Stimulated activated memory B cell treated with anti-CD40 and anti-IgM and Interleukin-4, amounts not matched to agents 10 μg/mL and 1 μg/mL and 100 μg/mL, for 72 hours (primary cell): ENCODE measurements at regions not wholly inside any gene's neighbourhood (a gene's known extent, or its start where the extent isn't known, plus 50 kb on each side); places are given as distances from the start of the nearest gene placed in this dataset.

ENCODE experiments used
- ATAC-seq: fragments of 150-1000 bp; cut with Tn5 transposase; 2 replicates; pipeline ENCODE4 v1.10.0; 2021
- H3K27ac Mint-ChIP-seq: one replicate; pipeline ENCODE4 v1.8.0; 2022; ENCODE audit warnings: mild to moderate bottlenecking, mixed read lengths
- H3K27me3 Mint-ChIP-seq: one replicate; pipeline ENCODE4 v1.8.0; 2022; ENCODE audit warnings: mixed read lengths
- H3K36me3 Mint-ChIP-seq: one replicate; pipeline ENCODE4 v1.8.0; 2022; ENCODE audit warnings: mixed read lengths
- H3K4me1 Mint-ChIP-seq: one replicate; pipeline ENCODE4 v1.8.0; 2022; ENCODE audit warnings: mixed read lengths
- H3K4me3 Mint-ChIP-seq: one replicate; pipeline ENCODE4 v1.8.0; 2022; ENCODE audit warnings: mild to moderate bottlenecking, moderate library complexity, mixed read lengths
- H3K9me3 Mint-ChIP-seq: one replicate; pipeline ENCODE4 v1.8.0; 2022; ENCODE audit warnings: mixed read lengths

DNA sequence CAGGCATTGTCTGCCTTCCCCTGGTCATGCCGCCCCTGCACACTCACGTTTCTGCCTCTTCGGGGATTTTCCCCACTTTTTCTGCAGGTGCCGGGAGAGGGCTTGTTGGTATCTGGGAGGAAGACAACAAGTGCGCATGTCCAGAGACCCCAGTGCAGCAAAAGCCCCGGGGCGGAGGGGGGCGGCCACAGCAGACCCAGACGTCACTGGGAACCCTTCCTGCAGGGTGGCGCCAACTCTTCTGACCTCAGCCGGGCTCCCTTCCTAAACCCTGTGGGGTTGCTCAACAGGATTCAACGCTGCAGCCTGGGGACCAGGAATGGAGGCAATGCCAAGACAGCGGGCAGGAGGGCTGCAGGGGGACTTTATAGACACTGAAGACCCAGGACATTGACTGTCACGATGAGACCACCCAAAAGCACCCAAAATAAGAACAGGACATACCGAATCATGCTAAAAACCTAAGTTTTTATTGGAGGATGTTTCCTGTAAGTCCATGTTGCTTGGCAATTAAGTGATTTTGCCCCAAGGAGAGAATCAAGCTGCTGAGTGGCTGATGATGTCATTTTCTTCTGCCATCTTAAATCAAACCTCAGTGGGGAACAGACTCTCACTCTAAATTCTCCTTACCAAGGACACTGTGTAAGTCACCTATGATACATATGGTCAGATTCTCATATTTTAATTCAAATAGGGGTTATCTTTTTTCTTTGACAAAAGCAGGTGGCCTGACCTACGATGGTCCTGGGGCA, 62.9 kb upstream of the SIMC1 start:
- Mint-ChIP-seq H3K27me3 (peaks cover 69% of the 10 kb centered on the region), H3K27ac (no peak overlapping the region), H3K36me3 (no peaks in the 10 kb centered on the region), H3K4me1 (no peaks in the 10 kb centered on the region), H3K4me3 (no peak overlapping the region), H3K9me3 (peaks cover 5% of the 10 kb centered on the region)
- ATAC-seq = no peak

DNA sequence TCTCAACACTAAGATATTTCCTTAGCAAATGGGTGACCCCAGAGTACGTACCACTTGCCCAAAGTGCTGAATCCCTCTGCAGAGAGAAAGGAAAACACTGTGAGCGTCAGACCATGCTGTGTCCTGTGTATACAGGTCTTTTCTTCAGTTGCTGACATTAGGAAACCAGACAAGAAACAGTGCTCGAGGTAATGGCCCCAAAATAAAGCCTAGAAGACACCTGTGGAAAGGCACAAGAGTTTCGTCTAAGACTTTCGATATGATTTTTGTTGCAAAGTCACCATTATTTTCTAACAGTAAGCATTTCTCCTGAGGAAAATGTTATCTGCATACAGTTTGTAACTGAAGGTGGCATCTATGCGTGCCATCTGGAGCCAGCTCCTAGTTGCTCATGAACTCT, 62.0 kb upstream of the SIMC1 start:
- Mint-ChIP-seq H3K4me3 (no peak overlapping the region), H3K36me3 (no peaks in the 10 kb centered on the region), H3K27me3 (peaks cover 75% of the 10 kb centered on the region), H3K9me3 (peaks cover 5% of the 10 kb centered on the region), H3K4me1 (no peaks in the 10 kb centered on the region), H3K27ac (no peak overlapping the region)
- no peak for ATAC-seq

- peaks cover 5% of the 10 kb centered on the region for H3K9me3 Mint-ChIP-seq
- peaks cover 69% of the 10 kb centered on the region for H3K27me3 Mint-ChIP-seq
- no peaks in the 10 kb centered on the region for H3K36me3 Mint-ChIP-seq
Measured at GRCh38 chr5:176178789-176179188, 59.4 kb upstream of the SIMC1 start.

GRCh38 chr5:176180339-176180738, 57.9 kb upstream of the SIMC1 start:
- Mint-ChIP-seq H3K27me3 (peaks cover 57% of the 10 kb centered on the region), H3K36me3 (no peaks in the 10 kb centered on the region), H3K9me3 (peaks cover 5% of the 10 kb centered on the region), H3K4me3 (no peak overlapping the region), H3K4me1 (no peaks in the 10 kb centered on the region), H3K27ac (no peak overlapping the region)
- ATAC-seq = no peak

More at GRCh38 chr5:176178789-176179188, 59.4 kb upstream of the SIMC1 start:
- no peak for ATAC-seq
- Mint-ChIP-seq H3K4me1 (no peaks in the 10 kb centered on the region), H3K27ac (no peak overlapping the region), H3K4me3 (no peak overlapping the region)

DNA sequence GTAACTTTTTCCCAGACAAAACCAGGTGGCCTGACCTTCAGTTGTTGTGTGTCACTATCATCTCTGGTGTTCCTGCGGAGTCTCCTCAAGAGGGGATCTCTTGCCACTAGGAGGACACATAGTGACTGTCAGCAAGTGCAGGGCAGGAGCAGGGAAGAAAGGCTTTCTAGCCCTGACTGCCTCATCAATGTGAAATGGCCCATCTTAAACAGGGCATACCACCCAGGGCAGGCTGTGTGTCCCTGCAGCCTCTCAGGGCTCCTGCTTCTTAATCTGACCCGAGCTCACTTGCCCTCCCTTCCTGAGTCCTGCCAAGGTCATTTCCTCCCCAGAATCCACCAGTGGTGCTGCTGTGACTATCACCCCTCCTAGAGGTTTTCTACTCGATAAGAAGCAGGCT, 57.4 kb upstream of the SIMC1 start:
- Mint-ChIP-seq H3K4me3 (no peak overlapping the region), H3K27me3 (peaks cover 54% of the 10 kb centered on the region), H3K27ac (no peak overlapping the region), H3K36me3 (no peaks in the 10 kb centered on the region), H3K9me3 (peaks cover 5% of the 10 kb centered on the region), H3K4me1 (no peaks in the 10 kb centered on the region)
- no peak for ATAC-seq

DNA sequence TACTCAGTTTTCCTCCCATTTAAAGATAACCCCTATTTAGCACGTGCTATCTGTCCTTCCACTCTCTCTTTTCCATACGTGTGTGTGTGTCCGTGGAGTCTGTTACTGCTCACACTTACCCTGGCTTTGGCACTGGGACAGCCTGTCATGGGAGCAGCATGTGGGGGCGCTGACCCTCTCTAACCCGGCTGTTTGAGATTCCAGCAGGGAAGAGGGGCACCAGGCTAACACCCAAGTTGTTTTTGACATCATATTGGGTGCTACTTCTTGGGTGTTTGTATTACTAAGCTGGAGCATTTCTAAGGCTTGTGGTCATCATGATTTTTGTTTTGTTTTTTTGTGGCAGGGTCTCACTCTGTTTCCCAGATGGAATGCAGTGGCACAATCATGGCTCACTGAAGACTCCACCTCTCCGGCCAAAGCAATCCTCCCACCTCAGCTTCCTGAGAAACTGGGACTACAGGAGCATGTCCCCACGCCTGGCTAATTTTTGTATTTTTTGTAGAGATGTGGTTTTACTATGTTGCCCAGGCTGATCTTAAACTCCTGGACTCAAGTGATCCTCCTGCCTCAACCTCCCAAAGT, 56.9 kb upstream of the SIMC1 start:
- H3K36me3 Mint-ChIP-seq = no peaks in the 10 kb centered on the region
- no peak overlapping the region for H3K27ac Mint-ChIP-seq
- H3K27me3 Mint-ChIP-seq = peaks cover 54% of the 10 kb centered on the region
- no peak for ATAC-seq
- H3K4me1 Mint-ChIP-seq = no peaks in the 10 kb centered on the region
- H3K4me3 Mint-ChIP-seq = no peak overlapping the region
- H3K9me3 Mint-ChIP-seq = peaks cover 5% of the 10 kb centered on the region

- H3K36me3 Mint-ChIP-seq = no peaks in the 10 kb centered on the region
- H3K4me3 Mint-ChIP-seq = no peak overlapping the region
- peaks cover 3% of the 10 kb centered on the region for H3K9me3 Mint-ChIP-seq
- peaks cover 34% of the 10 kb centered on the region for H3K27me3 Mint-ChIP-seq
- H3K4me1 Mint-ChIP-seq = no peaks in the 10 kb centered on the region
- H3K27ac Mint-ChIP-seq = no peak overlapping the region
- no peak for ATAC-seq
Measured at GRCh38 chr5:176183321-176184074, 54.7 kb upstream of the SIMC1 start.

- Mint-ChIP-seq H3K36me3 (no peaks in the 10 kb centered on the region), H3K27ac (no peak overlapping the region), H3K9me3 (no peaks in the 10 kb centered on the region), H3K4me3 (no peak overlapping the region), H3K4me1 (no peaks in the 10 kb centered on the region), H3K27me3 (peaks cover 31% of the 10 kb centered on the region)
- ATAC-seq = no peak
Measured at GRCh38 chr5:176184608-176185132, 53.6 kb upstream of the SIMC1 start.

- Mint-ChIP-seq H3K36me3 (no peaks in the 10 kb centered on the region), H3K4me3 (no peak overlapping the region), H3K4me1 (no peaks in the 10 kb centered on the region), H3K9me3 (no peaks in the 10 kb centered on the region), H3K27ac (no peak overlapping the region), H3K27me3 (peaks cover 28% of the 10 kb centered on the region)
- ATAC-seq = no peak
Measured at GRCh38 chr5:176185133-176185733, 53.0 kb upstream of the SIMC1 start.

DNA sequence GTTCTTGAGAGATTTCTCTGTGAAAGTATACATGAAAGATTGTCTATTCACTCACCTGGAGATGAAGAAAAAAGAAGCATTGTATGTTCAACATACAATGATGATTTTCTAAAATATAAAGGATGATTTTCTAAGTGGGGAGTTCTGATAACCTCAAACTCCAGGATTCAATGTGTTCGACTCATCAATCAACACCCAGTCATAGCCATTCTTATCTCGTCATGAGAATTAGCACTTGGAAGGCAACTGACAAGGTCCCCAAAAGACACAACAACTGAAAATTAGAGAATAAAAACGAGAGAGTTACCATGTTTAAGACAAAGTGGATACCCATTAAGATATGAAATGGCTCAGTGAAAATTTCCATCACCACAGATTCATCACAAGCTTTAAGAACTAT, 52.1 kb upstream of the SIMC1 start:
- Mint-ChIP-seq H3K27me3 (peaks cover 22% of the 10 kb centered on the region), H3K9me3 (no peaks in the 10 kb centered on the region), H3K27ac (no peak overlapping the region), H3K4me1 (no peaks in the 10 kb centered on the region), H3K4me3 (no peak overlapping the region), H3K36me3 (no peaks in the 10 kb centered on the region)
- no peak for ATAC-seq

DNA sequence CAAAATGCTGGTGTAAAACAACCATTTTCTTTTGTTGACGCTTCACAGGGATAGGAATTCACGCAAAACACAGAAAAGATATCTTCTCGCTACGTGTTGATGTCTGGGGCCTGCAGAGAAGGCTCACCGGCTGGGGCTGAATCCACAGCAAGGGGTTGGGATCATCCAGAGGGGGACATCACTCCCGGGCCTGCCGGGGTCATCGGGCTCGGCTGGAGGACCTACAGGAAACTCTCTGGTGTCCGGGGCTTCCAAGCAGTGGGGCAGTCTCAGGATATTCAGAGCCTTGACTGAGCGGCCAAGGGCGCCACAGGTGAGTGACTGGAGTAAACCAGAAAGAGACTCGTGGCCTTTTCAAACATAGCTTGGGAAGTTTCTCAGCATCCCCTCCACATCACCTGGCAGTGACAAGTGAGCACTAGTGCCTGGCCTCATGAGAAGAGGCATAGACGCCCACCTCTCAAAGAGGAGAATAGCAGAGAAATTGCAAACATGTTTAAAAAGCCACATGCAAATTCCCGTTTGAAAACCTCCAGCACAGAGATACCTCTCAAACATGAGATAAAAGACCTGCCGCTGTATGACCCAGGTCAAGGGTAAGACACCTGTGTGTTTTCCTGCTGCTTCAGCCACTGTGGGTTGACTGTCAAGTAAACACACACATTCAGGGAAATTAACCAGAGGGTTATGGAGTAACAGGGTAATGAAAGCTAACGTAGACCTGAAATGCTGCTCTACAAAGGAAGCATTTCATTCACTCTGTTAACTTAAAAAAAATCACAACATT, 50.8 kb upstream of the SIMC1 start:
- no peak for ATAC-seq
- Mint-ChIP-seq H3K4me3 (no peak overlapping the region), H3K9me3 (no peaks in the 10 kb centered on the region), H3K36me3 (no peaks in the 10 kb centered on the region), H3K27me3 (peaks cover 17% of the 10 kb centered on the region), H3K4me1 (no peaks in the 10 kb centered on the region), H3K27ac (no peak overlapping the region)

DNA sequence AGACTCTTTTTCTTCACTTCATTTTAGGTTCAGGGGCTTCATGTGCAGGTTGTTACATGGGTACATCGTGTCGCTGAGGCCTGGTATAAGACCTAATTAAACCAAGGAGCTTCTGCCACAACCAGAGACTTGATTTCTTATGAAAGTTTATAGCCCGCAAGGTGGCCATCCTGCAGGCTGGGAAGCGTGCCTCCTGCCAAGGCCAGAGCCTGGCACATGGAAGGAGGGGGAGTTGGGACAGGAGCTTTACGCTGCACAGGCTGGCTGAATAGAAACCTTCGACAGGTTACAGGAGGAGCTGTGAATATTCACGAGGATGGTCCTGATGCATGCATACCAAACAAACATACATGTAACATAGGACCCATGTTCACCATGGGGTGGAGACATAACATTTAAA, 50.1 kb upstream of the SIMC1 start:
- H3K27me3 Mint-ChIP-seq = peaks cover 19% of the 10 kb centered on the region
- no peaks in the 10 kb centered on the region for H3K4me1 Mint-ChIP-seq
- no peaks in the 10 kb centered on the region for H3K36me3 Mint-ChIP-seq
- H3K4me3 Mint-ChIP-seq = no peak overlapping the region
- no peaks in the 10 kb centered on the region for H3K9me3 Mint-ChIP-seq
- no peak overlapping the region for H3K27ac Mint-ChIP-seq
- no peak for ATAC-seq
